ENCODE measurements at regions not wholly inside any gene's neighbourhood (a gene's known extent, or its start where the extent isn't known, plus 50 kb on each side); places are given as distances from the start of the nearest gene placed in this dataset.

GRCh38 chr1:161440312-161440894 lies 64.9 kb upstream of the FCGR2A start (continued):
- TF ChIP-seq ZNF280D (tag by site-specific recombination; IDR thresholded peaks at IDR 0.05) (no peak), ZNF660 (tag by site-specific recombination; IDR thresholded peaks at IDR 0.05) (peak; percentile 95), SP7 (tag by site-specific recombination; IDR thresholded peaks at IDR 0.05) (peak; percentile 76), ZNF791 (tag by site-specific recombination; IDR thresholded peaks at IDR 0.05) (no peak), ZNF488 (tag by site-specific recombination; IDR thresholded peaks at IDR 0.05) (no peak), MEIS1 (CRISPR knock-in tag; IDR thresholded peaks at IDR 0.05; ENCODE audit: borderline replicate concordance) (no peak), IKZF3 (tag by site-specific recombination; IDR thresholded peaks at IDR 0.05) (0 out of 2 replicates have a peak, but pooled peaks have one; percentile 27), ZNF362 (tag by site-specific recombination; IDR thresholded peaks at IDR 0.05) (no peak), KLF7 (tag by site-specific recombination; IDR thresholded peaks at IDR 0.05; ENCODE audit: borderline replicate concordance) (no peak; the same call in 1 of the 2 replicates), PRDM1 (tag by site-specific recombination; IDR thresholded peaks at IDR 0.05) (no peak), ZNF394 (tag by site-specific recombination; IDR thresholded peaks at IDR 0.05; ENCODE audit: borderline replicate concordance) (peak; percentile 84), YY2 (tag by site-specific recombination; IDR thresholded peaks at IDR 0.05) (no peak), ZNF701 (tag by site-specific recombination; IDR thresholded peaks at IDR 0.05) (no peak), TCF7L2 (IDR thresholded peaks at IDR 0.05; ENCODE audit: borderline replicate concordance, low read depth, low read length) (no peak), ZNF2 (tag by site-specific recombination; IDR thresholded peaks at IDR 0.05) (peak; percentile 95), ZNF184 (tag by site-specific recombination; IDR thresholded peaks at IDR 0.05) (peak; percentile 66; the same call in 1 of the 2 replicates), ZSCAN30 (tag by site-specific recombination; IDR thresholded peaks at IDR 0.05) (peak; percentile 88), KLF1 (tag by site-specific recombination; IDR thresholded peaks at IDR 0.05) (peak; percentile 17; the same call in 1 of the 2 replicates), ZBTB48 (tag by site-specific recombination; IDR thresholded peaks at IDR 0.05) (peak; percentile 81), ZNF571 (tag by site-specific recombination; IDR thresholded peaks at IDR 0.05) (no peak), ZNF629 (tag by site-specific recombination; IDR thresholded peaks at IDR 0.05) (peak; percentile 65), ZNF350 (tag by site-specific recombination; IDR thresholded peaks at IDR 0.05) (no peak), ZNF549 (tag by site-specific recombination; IDR thresholded peaks at IDR 0.05) (no peak), ZIC2 (tag by site-specific recombination; IDR thresholded peaks at IDR 0.05) (peak; percentile 29), ZNF112 (tag by site-specific recombination; IDR thresholded peaks at IDR 0.05) (no peak), ZFP37 (tag by site-specific recombination; IDR thresholded peaks at IDR 0.05) (peak; percentile 98), ZNF202 (tag by site-specific recombination; IDR thresholded peaks at IDR 0.05; ENCODE audit: borderline replicate concordance) (no peak), BCL11B (tag by site-specific recombination; IDR thresholded peaks at IDR 0.05; ENCODE audit: low read depth) (peak; percentile 69; the same call in 1 of the 2 replicates), ZSCAN23 (tag by site-specific recombination; IDR thresholded peaks at IDR 0.05) (peak; percentile 71; the same call in 1 of the 2 replicates)
- TF ChIP-seq, protein P1, sequence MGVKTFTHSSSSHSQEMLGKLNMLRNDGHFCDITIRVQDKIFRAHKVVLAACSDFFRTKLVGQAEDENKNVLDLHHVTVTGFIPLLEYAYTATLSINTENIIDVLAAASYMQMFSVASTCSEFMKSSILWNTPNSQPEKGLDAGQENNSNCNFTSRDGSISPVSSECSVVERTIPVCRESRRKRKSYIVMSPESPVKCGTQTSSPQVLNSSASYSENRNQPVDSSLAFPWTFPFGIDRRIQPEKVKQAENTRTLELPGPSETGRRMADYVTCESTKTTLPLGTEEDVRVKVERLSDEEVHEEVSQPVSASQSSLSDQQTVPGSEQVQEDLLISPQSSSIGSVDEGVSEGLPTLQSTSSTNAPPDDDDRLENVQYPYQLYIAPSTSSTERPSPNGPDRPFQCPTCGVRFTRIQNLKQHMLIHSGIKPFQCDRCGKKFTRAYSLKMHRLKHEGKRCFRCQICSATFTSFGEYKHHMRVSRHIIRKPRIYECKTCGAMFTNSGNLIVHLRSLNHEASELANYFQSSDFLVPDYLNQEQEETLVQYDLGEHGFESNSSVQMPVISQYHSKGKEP (tag by site-specific recombination; IDR thresholded peaks at IDR 0.05): no peak
- TF ChIP-seq, protein P2, sequence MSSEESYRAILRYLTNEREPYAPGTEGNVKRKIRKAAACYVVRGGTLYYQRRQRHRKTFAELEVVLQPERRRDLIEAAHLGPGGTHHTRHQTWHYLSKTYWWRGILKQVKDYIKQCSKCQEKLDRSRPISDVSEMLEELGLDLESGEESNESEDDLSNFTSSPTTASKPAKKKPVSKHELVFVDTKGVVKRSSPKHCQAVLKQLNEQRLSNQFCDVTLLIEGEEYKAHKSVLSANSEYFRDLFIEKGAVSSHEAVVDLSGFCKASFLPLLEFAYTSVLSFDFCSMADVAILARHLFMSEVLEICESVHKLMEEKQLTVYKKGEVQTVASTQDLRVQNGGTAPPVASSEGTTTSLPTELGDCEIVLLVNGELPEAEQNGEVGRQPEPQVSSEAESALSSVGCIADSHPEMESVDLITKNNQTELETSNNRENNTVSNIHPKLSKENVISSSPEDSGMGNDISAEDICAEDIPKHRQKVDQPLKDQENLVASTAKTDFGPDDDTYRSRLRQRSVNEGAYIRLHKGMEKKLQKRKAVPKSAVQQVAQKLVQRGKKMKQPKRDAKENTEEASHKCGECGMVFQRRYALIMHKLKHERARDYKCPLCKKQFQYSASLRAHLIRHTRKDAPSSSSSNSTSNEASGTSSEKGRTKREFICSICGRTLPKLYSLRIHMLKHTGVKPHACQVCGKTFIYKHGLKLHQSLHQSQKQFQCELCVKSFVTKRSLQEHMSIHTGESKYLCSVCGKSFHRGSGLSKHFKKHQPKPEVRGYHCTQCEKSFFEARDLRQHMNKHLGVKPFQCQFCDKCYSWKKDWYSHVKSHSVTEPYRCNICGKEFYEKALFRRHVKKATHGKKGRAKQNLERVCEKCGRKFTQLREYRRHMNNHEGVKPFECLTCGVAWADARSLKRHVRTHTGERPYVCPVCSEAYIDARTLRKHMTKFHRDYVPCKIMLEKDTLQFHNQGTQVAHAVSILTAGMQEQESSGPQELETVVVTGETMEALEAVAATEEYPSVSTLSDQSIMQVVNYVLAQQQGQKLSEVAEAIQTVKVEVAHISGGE (tag by site-specific recombination; conservative IDR thresholded peaks at IDR 0.05; ENCODE audit: low read depth): peak; percentile 98

Data from HEK293 (cell line).